Head of caudate nucleus (tissue), 42 donors: ENCODE measurements at regions not wholly inside any gene's neighbourhood (a gene's known extent, or its start where the extent isn't known, plus 50 kb on each side); places are given as distances from the start of the nearest gene placed in this dataset.

Experiments
- DNase-seq, 42 donors: peaks; one replicate each; pipeline versions ENCODE4 v3.0.0 to v3.0.0-alpha.2; 2020 to 2021; ENCODE audit warnings: mixed read lengths in 7 of 42
- intact Hi-C: fragments of 100-400 bp; cut with DNase I; formaldehyde crosslinking; loops from one replicate; pipeline ENCODE4 v1.15.0; 2022

DNA sequence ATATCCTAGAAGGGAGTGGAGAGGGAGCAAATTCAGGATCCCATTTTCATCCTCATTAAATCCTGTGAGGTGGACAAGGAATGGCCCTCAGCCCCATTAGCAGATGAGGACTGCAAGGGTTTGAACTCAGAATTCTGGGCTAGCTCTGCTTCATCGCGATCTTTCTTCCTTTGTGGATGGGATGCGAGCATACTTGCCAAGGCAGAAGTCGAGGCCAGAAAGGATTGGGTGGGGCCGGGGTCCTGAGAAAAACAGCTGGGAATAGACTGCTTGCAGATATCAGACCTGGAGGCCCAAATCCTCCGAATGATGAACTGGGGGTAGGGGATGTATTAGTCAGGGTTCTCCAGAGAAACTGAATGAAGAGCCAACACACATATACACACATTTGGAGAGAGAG, 179.0 kb downstream of the CHST1 start:
- no peak for DNase-seq
- intact Hi-C loops: no loop called here

GRCh38 chr11:45485070-45485707, 180.2 kb downstream of the CHST1 start:
- DNase-seq: peak in 1 of 42 donors; percentile 13
- intact Hi-C loops: no loop called here

DNA sequence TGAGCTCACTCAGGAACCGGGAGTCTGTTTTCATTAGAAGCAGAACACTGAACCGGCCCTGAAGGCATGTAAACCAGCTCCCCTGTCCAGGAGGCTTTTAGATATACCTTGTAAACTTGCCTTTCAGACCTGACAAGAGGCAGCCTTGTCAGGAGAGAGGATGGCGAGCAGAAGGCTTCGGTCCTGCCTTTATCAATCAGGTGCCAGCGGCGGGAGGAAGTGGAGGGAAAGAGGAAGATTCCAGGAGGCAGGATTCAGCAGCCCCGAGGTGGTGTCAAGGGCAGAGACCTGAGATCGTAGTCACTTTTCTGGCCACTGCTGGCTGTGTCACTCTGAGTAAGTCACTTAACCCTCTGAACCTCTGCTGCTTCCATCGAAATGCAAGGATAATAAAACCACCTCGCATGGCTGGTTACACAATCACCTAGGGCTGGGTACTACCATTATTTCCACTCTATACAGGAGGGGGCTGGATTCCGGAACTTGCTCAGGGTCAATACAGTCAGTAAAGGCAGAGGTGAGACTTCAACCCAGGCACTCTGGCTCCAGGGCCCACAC, 181.0 kb downstream of the CHST1 start:
- peak in 4 of 42 donors; percentile 13 to 35 (median 22) for DNase-seq
- intact Hi-C loops: no loop called here

GRCh38 chr11:45483416-45483815, 182.0 kb downstream of the CHST1 start:
- intact Hi-C loops: no loop called here
- peak in 32 of 42 donors; percentile 7 to 72 (median 38) for DNase-seq

DNA sequence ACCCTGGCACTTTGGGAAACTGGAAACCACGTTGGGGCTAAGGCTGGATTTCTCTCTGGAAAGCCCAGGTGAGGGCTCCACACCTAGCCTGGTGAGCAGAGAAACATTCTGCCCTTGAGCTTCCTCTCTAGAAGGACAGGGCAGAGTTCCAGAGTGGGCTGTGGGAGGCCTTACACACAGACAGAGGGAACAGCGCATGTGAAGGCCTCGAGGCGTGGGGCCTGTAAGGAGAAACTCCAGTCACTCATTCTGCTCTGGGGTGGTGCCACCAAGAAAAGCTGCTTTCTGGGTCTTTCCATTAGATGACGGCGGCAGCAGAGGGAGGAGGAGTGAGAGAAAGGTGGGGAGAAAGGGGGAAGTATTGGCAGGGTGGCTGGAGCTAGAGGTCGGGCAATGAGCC, 183.1 kb downstream of the CHST1 start:
- intact Hi-C loops: no loop called here

GRCh38 chr11:45481026-45481425, 184.4 kb downstream of the CHST1 start:
- no peak for DNase-seq
- intact Hi-C loops: no loop called here

More for the DNA sequence above, 183.1 kb downstream of the CHST1 start:
- peak in 1 of 42 donors; percentile 10 for DNase-seq

DNA sequence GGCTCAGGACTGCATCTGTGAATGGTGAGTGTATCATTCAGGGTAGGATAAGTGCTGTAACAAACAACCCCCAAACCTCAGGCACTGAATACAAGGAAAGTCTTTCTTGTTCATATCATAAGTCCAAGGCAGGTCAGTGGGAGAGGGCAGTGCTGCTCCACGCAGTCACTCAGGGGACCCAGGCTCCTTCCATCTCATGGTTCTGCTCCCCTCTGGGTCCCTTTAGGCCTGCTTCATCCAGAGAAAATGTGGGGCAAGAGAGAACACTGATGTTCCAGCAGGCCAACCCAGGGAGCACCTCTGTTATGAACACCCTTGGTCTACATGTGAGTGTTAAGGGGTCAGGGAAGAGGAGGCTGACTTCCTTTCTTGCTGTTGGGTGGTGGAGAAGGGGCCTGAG, 187.8 kb downstream of the CHST1 start:
- intact Hi-C loops: no loop called here
- DNase-seq: no peak

- intact Hi-C loops: no loop called here
- DNase-seq: no peak
Measured at GRCh38 chr11:45476126-45476525, 189.3 kb downstream of the CHST1 start.

DNA sequence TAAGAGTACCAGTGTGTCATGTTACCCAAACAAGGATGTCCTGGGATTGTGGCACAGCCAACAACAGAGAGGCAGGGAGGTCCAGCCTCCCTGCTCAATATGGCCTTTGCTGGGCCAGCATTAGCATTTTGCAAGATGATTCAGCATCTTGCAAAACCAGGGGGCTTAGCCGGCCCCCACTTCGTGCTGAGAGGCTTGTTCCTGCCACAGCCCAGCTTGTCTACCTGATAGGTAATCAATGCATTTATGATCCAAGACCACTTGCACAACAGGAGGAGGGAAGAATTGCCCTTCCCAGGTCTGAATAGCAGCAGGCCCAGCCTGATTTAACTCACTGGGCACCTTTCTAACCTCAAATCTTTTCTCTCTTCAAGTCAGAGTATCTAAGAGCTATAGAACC, 189.0 kb upstream of the SYT13 start:
- DNase-seq: no peak
- intact Hi-C loops: no loop called here

DNA sequence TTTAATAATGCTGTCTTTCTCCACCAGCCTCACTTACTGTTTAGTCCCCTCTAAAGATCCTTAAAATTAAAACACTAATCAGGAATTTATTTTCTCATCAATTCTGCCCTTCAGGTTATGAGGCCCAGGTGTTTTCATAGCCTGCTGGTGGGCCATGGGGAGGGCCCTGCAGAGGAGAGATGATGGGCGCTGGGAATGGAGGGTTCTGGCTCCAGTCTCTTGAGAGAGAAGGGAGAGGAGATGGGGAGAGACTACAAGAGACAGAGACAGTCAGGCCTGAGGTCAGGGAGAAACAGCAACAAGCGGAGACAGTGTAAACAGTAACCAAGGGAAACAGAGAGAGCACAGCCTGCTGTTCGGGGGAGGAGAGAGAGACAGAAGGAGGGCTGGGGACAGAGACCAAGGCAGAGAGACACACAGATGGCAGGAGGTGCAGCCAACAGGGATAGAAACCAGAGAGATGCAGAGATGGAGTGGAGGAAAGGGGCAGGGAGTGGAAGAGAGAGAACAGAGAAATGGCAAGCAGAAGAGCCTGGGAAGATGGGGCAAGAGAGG, 187.3 kb upstream of the SYT13 start:
- peak in 1 of 42 donors; percentile 8 for DNase-seq
- intact Hi-C loops: no loop called here

DNA sequence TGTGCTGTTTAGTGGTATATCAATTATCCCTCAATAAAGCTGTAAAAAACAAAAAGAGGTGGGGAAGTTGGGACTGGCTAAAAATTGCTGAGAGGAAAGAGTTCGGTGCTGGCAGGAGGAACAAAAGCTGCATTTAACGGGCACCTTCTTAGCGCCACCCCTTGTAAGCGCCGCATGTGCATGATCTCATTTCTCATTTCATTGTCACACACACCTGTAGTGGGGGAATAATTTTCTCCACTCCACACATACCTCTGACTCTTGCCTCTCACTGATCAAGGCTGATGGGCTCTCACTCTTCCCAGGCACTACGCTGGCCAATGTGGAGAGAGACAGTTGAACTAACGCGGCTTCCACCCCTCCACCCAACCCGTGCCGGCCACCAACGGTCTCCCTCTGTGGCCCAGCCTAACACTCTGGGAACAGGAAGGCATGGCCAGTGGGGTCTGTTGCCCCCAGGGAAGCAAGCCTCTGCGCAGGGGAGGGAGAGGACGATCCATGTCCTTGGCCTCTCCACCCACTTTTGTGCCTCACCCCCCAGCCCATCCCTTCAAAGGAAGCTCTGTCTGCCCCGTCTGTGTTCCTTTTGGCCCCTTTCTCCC, 186.7 kb upstream of the SYT13 start:
- intact Hi-C loops: no loop called here
- DNase-seq: no peak

GRCh38 chr11:45471266-45471665, 185.1 kb upstream of the SYT13 start:
- intact Hi-C loops: no loop called here
- no peak for DNase-seq

GRCh38 chr11:45470794-45471167, 184.6 kb upstream of the SYT13 start:
- intact Hi-C loops: no loop called here
- no peak for DNase-seq

- intact Hi-C loops: no loop called here
- peak in 5 of 42 donors; percentile 11 to 49 (median 18) for DNase-seq
Measured at GRCh38 chr11:45470151-45470793, 184.1 kb upstream of the SYT13 start.

DNA sequence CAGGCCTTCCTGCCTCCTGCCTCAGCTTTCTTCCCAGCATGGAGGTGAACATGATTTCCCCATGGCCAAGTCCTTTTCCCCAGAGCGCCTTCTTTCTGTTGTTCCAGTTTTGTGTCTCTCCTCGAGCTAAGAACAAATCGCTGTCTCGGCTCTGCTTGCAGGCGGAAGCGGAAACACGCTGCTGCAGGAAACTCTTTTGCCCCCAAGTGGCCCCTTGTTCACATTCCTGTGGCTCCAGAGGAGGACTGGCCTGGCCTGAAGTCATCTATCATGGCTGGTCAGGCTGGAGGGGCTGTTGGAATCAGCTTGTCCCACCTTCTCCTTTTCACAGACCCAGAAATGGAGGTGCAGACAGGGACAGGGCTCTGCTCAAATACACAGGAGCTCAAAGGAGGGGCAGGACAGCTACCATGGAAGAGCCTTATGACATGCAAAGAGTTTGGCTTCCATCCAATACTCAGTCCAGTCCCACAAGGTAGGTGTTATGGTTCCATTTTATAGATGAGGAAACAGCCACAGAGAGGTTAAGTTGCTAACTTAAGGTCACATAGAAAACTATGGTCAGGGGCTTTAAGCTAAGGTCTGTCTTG, 182.2 kb upstream of the SYT13 start:
- no peak for DNase-seq
- intact Hi-C loops: no loop called here

DNA sequence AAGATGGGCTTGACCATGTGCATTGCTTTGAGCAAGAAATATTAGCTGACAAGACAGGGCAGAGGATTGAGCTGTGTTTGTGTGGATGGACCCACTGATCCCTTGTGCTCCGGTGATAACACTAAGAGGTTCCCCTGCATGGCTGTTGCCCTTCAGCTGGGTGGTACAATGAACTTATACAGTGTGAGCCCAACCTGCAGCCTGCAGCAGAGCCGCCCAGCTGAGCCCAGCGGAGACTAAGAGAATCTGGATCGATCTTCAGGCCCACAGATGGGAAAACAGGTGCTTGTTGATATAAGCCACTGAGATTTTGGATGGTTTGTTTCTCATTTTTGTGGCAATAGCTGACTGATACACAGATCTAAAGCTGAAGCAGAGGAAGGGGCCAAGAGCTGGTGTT, 177.4 kb upstream of the SYT13 start:
- DNase-seq: no peak
- intact Hi-C loops: no loop called here

DNA sequence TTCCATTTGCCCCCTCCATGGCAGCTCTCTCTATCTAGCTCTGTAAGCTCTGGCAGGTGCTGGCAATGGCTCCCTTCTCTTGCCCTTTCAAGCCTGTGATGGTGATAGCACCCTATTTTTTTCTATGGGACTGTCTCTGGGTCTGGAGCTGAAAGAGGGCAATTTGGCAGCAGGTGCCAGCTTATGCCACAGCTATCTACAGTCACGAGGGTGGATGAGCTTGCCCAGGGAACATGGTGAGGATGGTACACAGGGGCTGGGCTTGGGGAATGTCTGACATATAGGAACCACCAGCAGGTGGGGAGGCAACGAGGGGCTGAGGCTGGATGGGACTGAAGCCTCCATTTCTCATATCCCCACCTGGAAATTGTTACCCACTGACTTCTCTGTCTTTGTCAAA, 175.4 kb upstream of the SYT13 start:
- intact Hi-C loops: no loop called here
- DNase-seq: no peak

GRCh38 chr11:45459491-45459890, 173.3 kb upstream of the SYT13 start:
- intact Hi-C loops: no loop called here
- no peak for DNase-seq

DNA sequence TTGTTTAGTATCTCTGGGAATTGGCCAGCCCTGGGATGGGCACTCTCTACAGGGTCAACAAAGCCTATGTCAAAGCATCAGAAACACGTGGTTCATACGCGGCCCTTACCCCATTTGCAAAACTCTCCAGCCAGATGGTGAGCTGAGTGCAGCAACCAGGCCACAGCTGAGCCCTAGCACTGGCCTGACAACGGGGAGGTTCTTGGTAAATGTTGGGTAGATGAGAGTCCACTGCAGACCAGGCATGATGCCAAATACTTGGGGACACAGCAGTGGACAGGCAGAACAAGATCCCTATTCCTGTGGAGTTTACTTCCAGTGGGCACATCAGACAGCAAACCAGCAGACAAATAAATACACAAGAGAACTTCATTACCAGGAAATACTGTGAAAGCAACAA, 172.1 kb upstream of the SYT13 start:
- intact Hi-C loops: no loop called here
- no peak for DNase-seq

DNA sequence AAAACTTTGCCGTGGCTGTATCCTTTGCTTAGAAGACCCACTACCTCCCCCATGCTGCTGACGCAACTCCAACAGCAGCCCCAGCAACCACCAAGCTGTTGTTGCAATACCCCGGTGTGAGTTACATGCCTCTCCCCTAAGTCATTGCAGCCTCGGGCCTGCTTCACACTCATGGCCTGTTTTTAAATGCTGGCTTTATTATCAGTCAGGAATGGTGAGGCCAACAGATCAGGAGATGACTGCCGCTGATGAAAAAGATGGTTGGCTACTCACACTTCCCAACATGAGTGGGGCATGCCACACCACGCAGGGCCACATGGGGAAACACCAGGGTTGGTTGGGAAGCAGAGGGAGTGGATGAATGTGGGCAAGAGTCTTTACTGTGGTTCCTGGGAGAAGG, 171.5 kb upstream of the SYT13 start:
- no peak for DNase-seq
- intact Hi-C loops: no loop called here
